Common myeloid progenitor, CD34-positive (primary cell): ENCODE measurements at regions not wholly inside any gene's neighbourhood (a gene's known extent, or its start where the extent isn't known, plus 50 kb on each side); places are given as distances from the start of the nearest gene placed in this dataset.

Experiments
- CTCF ChIA-PET: fragments of 350-600 bp; sonication (Branson Sonifier 250); formaldehyde crosslinking; loops from one replicate; lab custom pipeline; 2021; ENCODE audit warnings: antibody characterized with exemption; lab: Charles Lee
- POLR2A ChIA-PET: fragments of 350-600 bp; sonication (Branson Sonifier 250); formaldehyde crosslinking; loops from one replicate; lab custom pipeline; 2021; ENCODE audit warnings: antibody characterized with exemption; lab: Charles Lee
- DNase-seq, 3 donors: peaks; one replicate each; pipeline versions ENCODE4 v3.0.0 to v3.0.0-alpha.2; 2013
- H3K27ac ChIP-seq, 2 experiments: 1 replicate in 1 of 2; 2 replicates in 1 of 2; pipeline ENCODE4 v1.7.0; 2013; ENCODE audit warnings: inconsistent platforms in 2 of 2, low read length in 2 of 2, mild to moderate bottlenecking in 2 of 2, low read depth in 1 of 2, moderate library complexity in 1 of 2; ENCODE audit not compliant: severe bottlenecking in 2 of 2, insufficient read depth in 1 of 2, poor library complexity in 1 of 2
- H3K27me3 ChIP-seq, 5 experiments: replicated peaks in 2 of 5; 1 replicate in 3 of 5; 2 replicates in 2 of 5; pipeline versions ENCODE4 v1.6.1 to v1.7.0; 2013; ENCODE audit warnings: low read length in 4 of 5, mild to moderate bottlenecking in 2 of 5, moderate library complexity in 2 of 5, inconsistent platforms in 1 of 5; ENCODE audit not compliant: insufficient read depth in 5 of 5, control insufficient read depth in 4 of 5
- H3K36me3 ChIP-seq, 4 experiments: 1 replicate in 2 of 4; 2 replicates in 2 of 4; pipeline versions ENCODE4 v1.6.1 to v1.7.0; 2013; ENCODE audit warnings: low read length in 3 of 4, control low read depth in 1 of 4, mild to moderate bottlenecking in 1 of 4; ENCODE audit not compliant: control insufficient read depth in 4 of 4, insufficient read depth in 4 of 4
- H3K4me1 ChIP-seq, 4 experiments: 1 replicate in 3 of 4; 2 replicates in 1 of 4; pipeline versions ENCODE4 v1.6.1 to v1.7.1; 2013; ENCODE audit warnings: low read length in 3 of 4, mild to moderate bottlenecking in 3 of 4, control low read depth in 1 of 4, inconsistent platforms in 1 of 4, moderate library complexity in 1 of 4; ENCODE audit not compliant: control insufficient read depth in 4 of 4, insufficient read depth in 4 of 4; ENCODE audit errors: control extremely low read depth in 1 of 4
- H3K4me3 ChIP-seq, 7 experiments: 1 replicate in 4 of 7; 2 replicates in 3 of 7; pipeline versions ENCODE4 v1.5.1 to v1.7.0; 2013; ENCODE audit warnings: mild to moderate bottlenecking in 7 of 7, low read length in 6 of 7, moderate library complexity in 6 of 7, inconsistent platforms in 2 of 7, low read depth in 2 of 7, control low read depth in 1 of 7; ENCODE audit not compliant: insufficient read depth in 4 of 7, control insufficient read depth in 1 of 7; ENCODE audit errors: extremely low read depth in 1 of 7
- H3K9me3 ChIP-seq, 5 experiments: 1 replicate in 4 of 5; 2 replicates in 1 of 5; pipeline versions ENCODE4 v1.6.1 to v1.7.1; 2013; ENCODE audit warnings: low read length in 4 of 5, mild to moderate bottlenecking in 2 of 5, inconsistent platforms in 1 of 5, low read depth in 1 of 5, moderate library complexity in 1 of 5; ENCODE audit not compliant: control insufficient read depth in 4 of 5, insufficient read depth in 2 of 5; ENCODE audit errors: control extremely low read depth in 1 of 5
- WGBS: methylation state at CpG from one replicate; pipeline ENCODE4 v1.1.5; 2013; ENCODE audit not compliant: insufficient coverage; 5-methylcytosine and 5-hydroxymethylcytosine counted together

DNA sequence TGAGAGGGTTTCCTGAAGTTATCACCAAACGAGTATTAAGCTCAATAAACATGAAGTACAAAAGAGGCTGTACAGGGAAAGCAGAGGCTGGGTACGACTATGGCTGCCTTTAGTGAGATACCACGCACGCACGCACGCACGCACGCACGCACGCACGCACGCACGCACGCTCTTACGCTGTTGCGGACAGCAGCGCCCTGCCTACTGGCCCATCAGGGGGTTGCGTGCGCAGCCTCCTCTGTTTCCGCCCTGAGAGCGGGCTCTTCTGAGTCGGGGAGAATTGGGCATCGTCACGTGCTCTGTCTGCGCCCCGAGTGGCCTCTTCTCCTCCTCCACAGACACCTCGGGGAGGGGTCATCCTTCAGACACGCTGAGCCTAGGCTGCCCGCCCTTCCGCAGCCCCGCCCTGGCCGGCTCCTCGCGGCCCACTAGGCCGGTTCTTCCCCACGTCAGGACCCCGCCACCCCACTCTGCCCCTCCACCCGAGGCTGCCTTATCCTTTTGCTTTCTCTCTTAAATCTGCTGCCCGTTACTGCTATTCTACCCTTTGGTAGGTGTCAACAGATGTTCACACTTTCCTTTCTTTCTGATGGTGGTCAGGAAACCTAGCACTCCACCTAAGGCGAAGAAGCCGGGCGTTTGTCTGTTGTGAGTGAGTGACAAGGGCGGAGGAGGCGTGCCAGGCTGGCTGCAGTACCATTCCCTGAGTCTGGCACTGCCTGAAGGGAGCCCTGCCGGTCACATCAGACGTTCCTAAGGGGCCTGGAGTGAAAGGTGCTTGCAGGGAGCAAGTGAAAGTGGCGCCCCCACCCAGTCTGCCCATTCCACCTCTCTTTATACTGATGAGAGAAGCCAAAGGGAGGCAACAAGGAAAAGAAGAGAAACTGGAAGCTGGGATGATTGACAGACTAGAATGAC, 300.4 kb upstream of the B3GAT1 start:
- Histone ChIP-seq H3K4me1 (no peaks in the 10 kb centered on the region), H3K36me3 (no peaks in the 10 kb centered on the region), H3K27ac (no peak overlapping the region), H3K9me3 (no peaks in the 10 kb centered on the region), H3K27me3 (peaks cover 0 to 17% (median 0%) of the 10 kb centered on the region in 5 experiments), H3K4me3 (no peak overlapping the region)
- no peak for DNase-seq
- CTCF ChIA-PET, result no interaction called here
- 83% methylated on average over 36 of the region's 47 CpGs for WGBS
- POLR2A ChIA-PET, result no interaction called here

DNA sequence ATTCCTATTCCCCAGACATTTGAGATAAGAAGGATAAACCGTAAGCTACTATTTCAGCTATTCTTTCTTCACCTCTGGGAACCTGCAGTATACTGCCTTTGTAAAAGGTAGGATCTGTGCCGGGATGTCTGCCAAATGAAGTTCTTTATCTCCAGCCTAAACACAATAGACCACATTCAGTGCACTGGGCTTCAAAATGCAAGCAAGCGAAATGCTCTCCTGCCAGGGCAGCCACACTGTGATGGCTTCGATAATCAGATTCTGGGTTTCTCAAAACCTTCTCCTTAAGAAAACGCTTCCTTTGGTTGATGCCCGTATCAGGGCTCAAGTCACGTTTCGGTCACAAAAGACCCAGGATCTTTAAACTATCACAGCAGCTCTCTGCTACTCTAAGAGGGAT, 299.5 kb upstream of the B3GAT1 start:
- no peak overlapping the region for H3K27ac ChIP-seq
- H3K27me3 ChIP-seq, result peaks cover 0 to 20% (median 0%) of the 10 kb centered on the region in 5 experiments
- 91% methylated on average over 4 of the region's 8 CpGs for WGBS
- CTCF ChIA-PET, result no interaction called here
- POLR2A ChIA-PET, result no interaction called here
- H3K36me3 ChIP-seq, result no peaks in the 10 kb centered on the region
- DNase-seq, result no peak
- no peak overlapping the region for H3K4me3 ChIP-seq
- no peaks in the 10 kb centered on the region for H3K9me3 ChIP-seq
- H3K4me1 ChIP-seq, result no peaks in the 10 kb centered on the region

DNA sequence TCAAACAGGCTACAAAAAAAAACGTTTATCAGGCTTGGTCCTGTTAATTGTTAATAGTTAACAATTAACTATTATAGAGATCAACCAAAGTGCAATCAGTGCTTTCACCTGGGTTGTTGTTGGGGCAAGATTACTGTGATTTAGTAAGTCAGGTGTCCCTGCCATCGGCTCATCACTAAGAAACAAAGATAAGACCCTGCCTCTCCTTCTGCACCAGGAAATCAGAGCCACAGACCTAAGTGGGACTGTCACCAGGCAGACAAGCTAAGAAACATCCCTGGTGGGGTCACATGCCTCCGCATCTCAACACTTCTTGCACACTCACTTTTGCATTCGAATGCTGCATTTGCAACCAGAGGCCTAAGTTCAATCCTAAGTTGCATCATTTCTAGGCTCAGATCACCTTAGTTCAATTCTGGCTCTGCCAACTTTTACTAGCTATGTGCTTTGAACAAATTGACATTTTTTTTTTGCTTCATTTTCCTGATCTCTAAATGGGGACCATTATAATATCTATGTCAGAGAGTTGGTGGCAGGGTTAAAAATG, 298.9 kb upstream of the B3GAT1 start:
- H3K27me3 ChIP-seq, result peaks cover 0 to 20% (median 0%) of the 10 kb centered on the region in 5 experiments
- H3K4me1 ChIP-seq, result no peaks in the 10 kb centered on the region
- H3K27ac ChIP-seq, result no peak overlapping the region
- 100% methylated on average over 2 of the region's 4 CpGs for WGBS
- H3K4me3 ChIP-seq, result no peak overlapping the region
- ChIA-PET POLR2A (no interaction called here), CTCF (no interaction called here)
- no peaks in the 10 kb centered on the region for H3K9me3 ChIP-seq
- no peaks in the 10 kb centered on the region for H3K36me3 ChIP-seq
- DNase-seq, result no peak

DNA sequence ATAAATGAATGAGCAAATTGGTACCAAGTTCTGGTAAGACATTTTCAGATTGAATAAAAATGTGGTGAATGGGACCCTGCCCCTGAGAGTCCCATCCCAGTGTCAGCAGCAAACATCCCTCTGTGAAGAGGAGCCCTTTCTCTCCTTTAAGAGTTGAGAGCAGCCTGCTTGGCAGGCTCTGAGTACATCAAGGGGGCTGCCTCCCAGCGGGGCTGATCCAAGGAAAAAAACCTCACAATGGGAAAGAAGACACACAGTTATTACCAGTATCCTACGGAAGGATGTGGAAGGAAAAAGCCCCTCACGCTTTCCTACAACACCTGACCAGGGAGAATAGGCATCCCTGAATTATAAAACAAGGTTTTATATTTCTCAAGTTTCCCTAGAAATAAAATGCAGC, 293.8 kb upstream of the B3GAT1 start:
- peaks cover 0 to 9% (median 2%) of the 10 kb centered on the region in 5 experiments for H3K27me3 ChIP-seq
- WGBS, result no CpG with 5 or more reads among the region's 3 CpGs
- POLR2A ChIA-PET, result no interaction called here

DNA sequence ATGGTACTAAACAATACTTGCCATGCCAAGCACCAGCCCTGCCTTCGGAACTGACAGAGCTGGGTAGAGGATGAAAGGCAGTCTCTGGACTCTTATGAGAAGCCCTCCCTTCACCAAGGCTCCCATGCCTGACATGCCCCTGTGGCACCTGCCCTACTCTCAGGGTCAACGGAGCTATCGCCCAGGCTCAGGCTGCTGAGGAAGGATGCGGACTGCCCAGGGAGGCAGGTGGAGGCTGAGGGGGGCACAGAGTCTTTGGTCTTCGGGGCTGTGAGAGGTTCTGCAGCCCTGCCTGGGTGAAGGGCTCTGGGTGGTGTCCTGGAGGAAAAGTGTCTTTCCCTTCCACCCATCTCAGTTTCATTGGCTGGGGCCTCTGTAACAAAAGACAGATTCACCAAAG, 290.8 kb upstream of the B3GAT1 start:
- ChIA-PET POLR2A (no interaction called here), CTCF (no interaction called here)
- Histone ChIP-seq H3K27me3 (peaks cover 0 to 13% (median 5%) of the 10 kb centered on the region in 5 experiments), H3K9me3 (no peaks in the 10 kb centered on the region), H3K4me1 (no peaks in the 10 kb centered on the region), H3K36me3 (no peaks in the 10 kb centered on the region), H3K27ac (no peak overlapping the region), H3K4me3 (no peak overlapping the region)
- 89% methylated on average over 4 of the region's 5 CpGs for WGBS
- DNase-seq, result no peak

More for the DNA sequence above, 293.8 kb upstream of the B3GAT1 start:
- Histone ChIP-seq H3K4me3 (no peak overlapping the region), H3K9me3 (no peaks in the 10 kb centered on the region), H3K36me3 (no peaks in the 10 kb centered on the region), H3K27ac (no peak overlapping the region), H3K4me1 (no peaks in the 10 kb centered on the region)
- CTCF ChIA-PET, result no interaction called here
- no peak for DNase-seq

DNA sequence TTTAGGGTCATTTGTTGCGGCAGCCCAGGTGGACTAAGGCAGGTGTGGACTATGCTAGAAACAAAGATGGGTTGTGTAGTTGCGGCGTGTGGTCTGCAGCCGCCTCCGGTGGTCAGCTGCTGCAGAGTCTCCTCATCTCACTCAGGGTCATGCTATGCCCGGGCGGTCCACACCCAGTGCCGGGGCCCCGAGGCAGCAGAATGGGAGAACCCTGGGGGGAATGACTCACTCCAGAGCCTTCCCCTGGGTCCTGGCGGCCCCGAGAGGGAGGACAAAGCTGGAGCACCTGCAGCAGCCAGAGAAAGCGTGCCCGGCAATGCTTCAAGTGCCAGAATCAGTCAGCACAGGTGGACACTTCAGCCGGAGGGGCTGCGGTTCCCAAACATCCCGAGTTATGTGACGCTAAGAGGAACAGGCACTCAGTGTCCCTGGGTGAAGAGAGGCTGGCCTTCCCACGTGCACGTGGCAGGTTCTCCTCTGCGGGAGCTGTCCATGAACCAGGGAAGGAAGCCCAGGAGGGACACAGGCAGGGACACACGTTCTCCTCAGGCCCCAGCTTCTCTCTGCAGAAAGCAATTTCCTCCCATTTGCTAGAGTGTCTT, 289.6 kb upstream of the B3GAT1 start:
- ChIA-PET POLR2A (no interaction called here), CTCF (no interaction called here)
- H3K27ac ChIP-seq, result no peak overlapping the region
- no peaks in the 10 kb centered on the region for H3K36me3 ChIP-seq
- no peaks in the 10 kb centered on the region for H3K4me1 ChIP-seq
- peaks cover 0 to 10% (median 5%) of the 10 kb centered on the region in 5 experiments for H3K27me3 ChIP-seq
- no peaks in the 10 kb centered on the region for H3K9me3 ChIP-seq
- no peak for DNase-seq
- H3K4me3 ChIP-seq, result no peak overlapping the region
- WGBS, result 84% methylated on average over 18 of the region's 21 CpGs

DNA sequence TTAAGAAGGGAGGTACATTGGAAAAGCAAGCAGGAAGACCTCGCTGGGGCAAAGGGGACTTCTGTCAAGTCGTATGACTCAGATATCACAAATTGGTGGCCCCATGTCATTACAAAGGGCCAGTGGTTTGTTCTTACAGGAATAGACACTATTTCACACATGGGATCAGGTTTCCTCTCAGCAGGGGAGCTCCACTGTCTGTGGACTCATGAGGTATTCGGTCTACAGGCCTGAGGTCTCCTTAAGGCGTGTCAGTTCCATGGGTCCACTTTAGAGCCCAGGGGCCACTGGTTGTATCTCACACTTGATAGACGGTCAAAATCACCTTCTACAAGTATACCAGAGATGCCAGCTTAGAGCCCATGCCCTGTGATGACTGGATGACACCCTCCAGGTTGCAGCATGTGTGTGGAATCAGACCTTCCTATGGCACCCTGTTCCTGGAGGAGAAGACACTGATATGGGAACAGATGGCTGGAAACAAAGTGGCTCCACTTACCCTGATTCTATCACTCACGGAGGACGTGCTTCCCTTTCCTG, 288.1 kb upstream of the B3GAT1 start:
- no peak for DNase-seq
- POLR2A ChIA-PET, result no interaction called here
- WGBS, result 91% methylated on average over 7 of the region's 7 CpGs
- Histone ChIP-seq H3K36me3 (no peaks in the 10 kb centered on the region), H3K4me1 (no peaks in the 10 kb centered on the region), H3K4me3 (no peak overlapping the region), H3K27me3 (peaks cover 0 to 11% (median 6%) of the 10 kb centered on the region in 5 experiments), H3K27ac (no peak overlapping the region), H3K9me3 (no peaks in the 10 kb centered on the region)
- CTCF ChIA-PET, result no interaction called here
